ENCODE measurements at regions not wholly inside any gene's neighbourhood (a gene's known extent, or its start where the extent isn't known, plus 50 kb on each side); places are given as distances from the start of the nearest gene placed in this dataset.
A peak's percentile ranks its signal among the peaks of the same experiment; 100 is the strongest.

DNA sequence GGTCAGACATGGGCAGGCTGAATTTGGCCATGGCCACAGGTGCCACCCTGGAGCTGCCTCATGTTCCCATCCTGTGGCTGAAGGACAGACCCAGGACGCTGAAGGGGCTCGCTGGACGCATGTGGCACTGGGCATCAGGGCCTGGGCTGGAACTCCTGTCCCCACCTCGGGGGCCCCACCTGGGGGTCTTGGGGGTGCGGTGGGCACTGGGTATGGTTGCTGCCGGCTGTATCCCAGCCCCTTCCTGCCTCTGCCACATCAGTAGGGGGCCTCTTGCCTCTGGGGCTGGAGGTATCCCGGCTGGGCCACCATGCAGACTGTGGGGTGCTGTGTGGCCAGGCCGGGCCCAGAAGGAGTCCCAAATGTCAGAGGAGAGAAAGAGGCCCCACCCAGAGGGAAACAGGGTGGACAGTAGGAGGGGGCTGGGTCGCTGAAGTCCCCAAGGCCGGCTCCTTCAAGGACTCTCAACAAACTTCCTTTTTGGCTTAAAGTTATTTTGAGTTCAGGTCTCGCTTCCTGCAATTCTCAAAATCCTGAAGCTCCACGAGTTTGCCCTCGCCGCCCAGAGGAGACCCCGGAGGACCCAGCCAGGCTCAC is 78.7 kb downstream of the SIK1 start:
- no peak for DNase-seq

DNA sequence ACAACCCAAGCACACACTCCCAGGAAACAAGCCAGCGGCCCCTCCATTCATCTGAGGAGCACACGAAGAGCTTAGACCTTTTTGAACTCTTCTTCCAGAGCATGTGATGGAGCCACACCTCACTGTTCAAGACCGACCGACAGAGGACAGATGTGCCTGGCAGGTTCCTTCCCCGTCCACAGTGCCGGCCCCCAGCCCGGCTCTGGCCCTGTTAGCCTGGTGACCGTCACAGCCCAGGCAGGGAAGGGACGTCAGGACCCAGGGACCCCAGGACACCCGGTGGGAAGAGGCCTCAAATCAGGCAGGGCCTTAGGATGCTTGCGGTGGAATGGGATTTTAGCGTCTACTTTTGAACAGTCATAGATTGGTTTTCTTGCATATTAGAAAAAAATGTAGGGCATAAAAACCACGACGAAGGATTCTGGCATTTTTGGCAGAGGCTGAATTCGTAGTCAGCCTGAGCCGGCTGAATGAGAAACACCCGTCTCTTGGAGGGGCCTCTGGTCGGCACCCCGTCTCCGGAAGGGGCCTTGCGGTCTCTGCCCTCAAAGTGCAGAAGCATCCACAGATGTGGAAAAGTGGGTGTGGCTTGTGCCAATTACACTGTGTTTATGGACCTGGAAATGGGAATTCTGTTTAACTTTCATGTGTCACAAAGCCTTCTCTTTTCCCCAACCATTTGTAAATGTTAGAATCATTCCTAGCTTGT is 79.3 kb downstream of the SIK1 start:
- no peak for DNase-seq

DNA sequence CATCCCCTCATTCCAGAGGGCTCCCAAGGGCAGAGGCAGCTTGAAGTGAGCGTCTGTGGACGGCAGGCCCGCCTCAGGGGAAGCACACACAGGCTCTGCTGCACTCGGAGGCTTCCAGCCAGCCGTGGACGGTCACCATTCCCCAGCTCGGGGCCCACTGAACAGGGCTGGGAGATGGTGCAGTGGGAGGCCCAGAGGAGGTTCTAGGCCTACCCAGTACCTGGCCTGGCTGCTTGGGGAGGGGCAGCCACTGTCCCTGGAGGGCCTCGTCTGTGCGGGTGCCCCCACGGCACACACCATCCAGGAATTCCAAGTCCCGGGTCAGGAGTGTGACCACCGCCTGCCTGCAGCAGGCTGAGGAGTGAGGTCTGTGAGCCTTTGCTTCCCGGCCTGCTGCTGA is 80.4 kb downstream of the SIK1 start:
- no peak for DNase-seq

DNA sequence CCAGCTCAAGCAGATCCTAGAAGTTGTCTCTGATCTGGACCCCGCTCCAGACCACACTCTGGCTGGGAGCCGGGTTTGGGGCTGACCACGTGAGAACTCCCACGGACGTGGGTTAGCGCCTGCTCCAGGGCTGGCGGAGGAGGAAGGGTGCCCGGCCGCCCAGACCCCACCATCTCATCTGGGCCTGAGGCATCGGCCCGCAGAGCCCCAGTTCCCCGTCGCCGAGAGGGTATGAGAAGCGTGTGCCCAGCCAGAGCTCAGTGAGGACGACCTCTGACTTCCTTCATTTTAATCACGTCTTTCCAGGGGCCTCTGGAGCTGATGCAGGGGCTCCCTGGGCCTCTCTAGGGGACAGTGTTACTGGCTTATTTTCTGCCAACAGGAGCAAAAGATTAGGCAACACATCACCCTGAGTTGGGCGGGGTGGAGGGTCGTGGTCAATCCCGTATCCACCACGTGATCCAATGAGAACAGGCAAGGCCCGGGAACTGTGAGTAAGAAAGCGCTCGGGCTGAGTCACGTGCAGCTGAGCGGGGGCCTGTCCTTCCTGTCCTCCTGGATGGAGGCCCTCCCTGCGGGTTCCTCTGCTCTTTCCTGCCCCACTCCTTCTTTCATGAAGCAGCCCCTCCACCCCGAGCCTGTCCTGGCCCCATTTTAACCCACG is 81.1 kb downstream of the SIK1 start:
- DNase-seq: no peak

DNA sequence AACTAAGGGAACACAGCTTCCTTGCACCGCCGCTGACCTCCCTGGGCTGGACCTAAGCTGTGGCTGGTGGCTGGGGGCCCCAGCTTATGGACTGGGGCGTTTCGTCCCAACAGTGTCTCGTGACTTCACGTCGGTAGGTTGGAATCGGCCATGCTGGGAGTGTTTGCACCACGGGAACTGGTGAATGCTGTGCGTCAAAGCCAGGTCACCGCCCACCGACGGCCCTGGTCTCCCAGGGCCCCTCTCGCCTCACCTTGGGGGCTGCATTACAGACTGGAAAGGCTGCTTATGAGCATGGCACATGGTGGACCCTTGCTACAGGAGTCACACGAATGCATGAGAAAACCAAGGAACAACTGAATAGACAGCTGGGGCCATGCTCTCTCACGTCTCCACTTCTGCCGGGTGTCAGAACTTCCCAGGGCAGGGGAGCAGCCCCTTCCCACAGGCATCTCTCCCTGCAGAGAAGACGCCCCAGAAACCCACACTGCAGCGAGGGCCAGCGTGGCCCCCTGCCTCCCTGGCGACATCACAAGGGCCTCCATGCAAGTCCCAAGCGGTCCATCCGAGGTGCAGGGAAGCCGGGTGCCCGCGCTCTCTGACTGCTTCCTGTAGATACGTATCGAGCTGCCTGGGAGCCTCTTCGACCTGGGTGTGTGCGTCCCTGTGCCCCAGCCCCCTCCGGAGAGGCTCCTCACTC is 81.7 kb downstream of the SIK1 start:
- DNase-seq: no peak

DNA sequence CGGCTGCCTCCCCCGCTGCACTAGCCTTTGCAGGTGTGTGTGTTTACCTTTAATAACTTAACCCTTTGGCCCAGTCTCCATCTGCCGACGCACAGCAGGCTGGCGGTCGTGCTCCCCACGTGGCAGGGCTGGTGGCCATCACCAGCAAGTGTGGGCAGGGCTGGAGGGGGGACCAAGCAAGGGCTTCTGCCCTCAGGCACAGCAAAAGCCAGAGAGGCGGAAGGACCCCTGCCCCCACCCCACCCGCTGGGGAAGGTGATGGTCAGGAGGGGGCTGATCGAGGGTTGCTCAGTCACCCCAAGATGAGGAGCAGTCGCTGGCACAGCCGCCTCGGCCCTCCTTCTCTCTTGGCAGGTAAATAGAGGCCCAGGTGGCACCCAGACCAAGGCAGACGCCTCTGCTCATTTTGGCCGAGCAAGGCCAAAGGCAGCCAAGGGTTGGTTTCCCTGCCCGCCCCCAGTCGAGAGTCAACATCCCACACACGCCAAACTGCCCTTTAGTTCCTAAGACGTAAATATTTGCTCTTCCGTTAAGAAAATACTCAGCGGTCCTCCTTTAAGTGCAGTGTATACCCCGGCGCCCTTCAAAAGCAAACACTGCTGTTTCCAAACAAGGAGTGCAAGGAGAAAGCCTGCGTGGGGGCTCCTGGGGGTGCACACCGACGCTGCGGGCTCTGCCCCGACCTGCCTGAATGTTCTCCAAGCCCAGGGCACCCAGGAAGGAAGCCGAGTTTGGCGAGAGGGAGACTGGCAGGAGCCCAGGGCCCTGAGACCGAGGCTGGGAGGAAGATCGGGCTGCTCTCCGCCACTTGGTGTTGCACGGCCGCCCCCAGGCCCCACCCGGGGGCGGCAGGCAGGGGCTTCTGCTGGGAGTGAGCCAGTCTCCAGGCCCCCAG is 82.7 kb downstream of the SIK1 start:
- no peak for DNase-seq

DNA sequence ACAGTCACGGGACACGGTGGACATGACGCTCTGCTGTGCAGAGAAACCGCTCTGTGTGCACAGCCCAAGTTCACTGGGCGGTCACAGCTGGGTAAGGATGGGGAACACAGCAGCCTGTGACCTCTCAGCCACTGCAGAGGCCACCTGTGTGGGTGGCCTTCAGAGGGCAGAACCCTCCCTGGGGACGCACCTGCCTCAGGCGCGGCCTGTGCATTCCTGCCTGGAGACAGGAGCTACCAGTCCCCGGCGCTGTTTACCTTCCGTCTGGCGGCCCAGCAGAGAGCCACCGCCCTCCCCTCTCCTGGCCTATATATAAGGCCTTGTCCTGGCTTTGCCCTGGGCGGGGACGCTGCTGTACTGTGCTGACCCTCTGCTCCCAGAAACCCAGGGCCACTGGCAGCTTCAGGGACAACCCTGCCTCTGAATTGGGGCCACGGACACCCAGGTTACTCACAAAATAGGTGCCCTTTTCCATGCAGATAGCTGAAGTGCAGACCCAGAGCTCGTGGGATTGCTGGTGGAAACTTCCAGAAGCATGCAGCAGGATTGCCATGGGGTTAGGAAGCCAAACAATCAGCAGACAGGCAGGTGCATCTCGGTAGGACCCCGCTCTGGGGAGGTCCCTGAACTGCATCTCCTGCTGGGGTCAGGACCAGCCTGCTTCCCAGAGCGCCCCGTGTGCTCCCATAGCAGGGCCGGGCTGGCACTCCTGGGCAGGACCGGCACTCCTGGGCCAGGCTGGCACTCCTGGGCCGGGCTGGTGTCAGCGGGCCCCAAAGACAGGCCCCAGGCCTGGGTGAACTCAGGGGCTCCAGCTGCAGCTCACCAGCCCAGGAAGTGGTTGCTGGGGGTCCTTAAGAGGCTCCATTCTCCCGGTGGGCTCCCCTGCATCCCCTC is 83.6 kb downstream of the SIK1 start:
- peak; percentile 88 for DNase-seq

DNA sequence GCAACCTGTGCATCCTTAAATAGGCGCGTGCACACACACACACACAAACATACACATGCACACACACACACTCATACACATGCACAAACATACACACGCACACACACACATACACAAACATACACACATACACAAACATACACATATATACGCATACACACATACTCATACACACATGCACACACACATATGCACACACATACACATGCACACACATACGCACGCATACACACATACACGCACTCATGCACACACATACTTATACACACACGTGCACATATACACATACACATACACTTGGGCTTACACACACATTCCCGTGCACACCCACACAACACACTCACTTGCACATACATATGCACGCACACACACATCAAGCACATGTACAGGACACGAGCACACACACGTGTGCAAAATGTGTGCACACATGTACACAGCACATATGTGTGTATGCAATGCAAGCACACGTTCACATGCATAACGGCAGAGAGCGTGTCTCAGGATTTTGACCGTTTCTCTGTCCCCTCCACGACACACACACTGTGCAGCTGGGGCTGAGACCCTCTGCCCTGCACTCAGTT is 84.5 kb downstream of the SIK1 start:
- DNase-seq: no peak

DNA sequence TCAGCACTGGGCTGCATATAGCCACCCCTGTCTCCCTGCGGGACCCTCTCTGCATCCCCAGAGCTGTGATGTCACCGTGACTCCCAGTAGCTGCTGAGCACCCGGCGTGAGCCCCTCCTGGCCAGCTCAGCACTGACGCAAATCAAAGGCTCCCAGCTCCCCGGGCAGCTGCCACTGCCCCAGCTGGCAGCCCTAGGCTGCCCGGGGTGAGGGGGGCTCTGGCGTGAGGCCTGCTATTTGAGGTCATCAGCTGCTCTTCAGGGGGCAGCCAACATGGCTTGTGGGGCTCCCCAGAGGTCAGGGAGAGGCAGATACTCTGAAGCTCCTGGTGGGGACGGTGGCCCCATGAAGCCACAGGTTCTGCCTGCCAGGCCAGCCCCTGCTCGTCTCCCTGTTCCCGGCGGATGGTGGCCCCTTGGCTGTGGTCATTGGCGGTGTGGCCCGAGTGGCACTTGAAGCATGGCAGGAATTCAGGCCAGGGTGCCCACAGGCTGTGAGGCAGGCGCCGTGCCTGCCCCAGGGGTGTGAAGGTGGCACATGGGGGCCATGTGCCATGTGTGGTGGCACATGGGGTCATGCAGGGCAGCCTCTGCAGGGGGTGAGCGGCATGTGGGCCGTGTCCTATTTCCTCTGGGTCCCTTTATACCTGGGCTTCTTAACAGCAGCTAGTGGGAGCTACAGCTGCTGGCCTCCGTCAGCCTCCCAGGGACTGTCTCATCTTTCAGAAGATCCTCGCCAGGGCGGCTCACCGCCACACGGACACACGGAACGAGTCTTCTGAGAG is 85.4 kb downstream of the SIK1 start:
- DNase-seq: peak; percentile 58

DNA sequence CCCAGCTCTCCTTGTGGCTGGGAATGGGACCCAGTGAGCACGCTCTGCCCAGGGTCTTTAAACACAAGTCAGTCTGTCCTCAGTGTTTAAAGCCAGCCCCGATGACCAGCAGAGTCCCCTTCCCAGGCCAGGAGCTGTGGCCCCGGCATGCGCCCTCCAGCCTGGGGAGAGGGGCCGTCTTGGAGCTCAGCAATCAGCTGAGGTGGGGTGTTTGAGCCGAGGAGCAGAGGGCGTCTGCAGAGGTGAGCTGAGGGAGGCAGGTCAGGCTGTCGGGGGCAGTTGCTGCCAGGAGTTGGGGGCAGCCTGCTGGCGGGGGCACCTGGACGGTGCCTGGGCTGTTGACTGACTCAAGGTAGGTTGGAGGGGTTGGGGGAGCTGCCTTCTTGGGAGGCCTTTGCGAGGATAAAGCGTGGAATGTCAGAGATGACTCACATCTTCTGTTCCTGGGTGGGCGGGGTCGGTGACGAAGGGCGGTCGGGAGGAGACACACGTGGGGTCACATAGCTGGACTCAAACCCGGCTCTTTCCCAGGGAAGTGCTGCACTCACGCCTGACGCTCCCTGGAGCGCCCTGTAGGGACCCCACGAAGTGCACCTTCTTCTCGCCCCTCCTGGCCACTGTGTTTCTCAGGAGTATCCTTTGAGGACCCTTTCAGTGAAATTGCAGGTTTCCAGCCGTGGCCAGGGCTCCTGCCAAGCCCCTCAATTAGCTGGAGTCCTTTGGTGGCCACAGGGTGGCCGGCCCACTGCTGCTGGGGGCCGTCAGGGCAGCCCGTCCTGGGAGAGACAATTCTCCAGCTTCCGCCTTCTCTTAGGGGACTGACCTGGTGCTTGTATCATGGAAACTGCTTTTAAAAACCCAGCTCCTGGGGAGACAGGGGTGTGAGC is 86.2 kb downstream of the SIK1 start:
- DNase-seq: no peak

DNA sequence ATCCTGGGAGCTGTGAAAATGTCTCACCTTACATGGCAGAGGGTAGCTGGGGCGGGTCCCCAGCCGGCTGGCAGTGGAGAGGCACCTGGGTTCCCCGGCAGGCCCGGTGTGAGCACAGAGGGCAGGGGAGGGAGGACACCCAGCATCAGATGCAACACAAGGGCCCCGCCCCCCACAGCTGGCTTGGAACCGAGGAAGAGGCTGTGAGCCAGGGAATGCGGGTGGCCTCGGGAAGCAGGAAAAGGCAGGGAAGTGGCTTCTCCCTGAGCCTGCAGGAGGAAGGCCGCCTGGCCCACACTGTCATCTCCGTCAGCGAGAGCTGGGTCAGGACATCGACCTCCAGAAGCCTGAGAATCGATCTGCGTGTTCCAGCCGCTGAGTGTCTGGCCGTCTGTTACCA is 87.3 kb downstream of the SIK1 start:
- DNase-seq: no peak

DNA sequence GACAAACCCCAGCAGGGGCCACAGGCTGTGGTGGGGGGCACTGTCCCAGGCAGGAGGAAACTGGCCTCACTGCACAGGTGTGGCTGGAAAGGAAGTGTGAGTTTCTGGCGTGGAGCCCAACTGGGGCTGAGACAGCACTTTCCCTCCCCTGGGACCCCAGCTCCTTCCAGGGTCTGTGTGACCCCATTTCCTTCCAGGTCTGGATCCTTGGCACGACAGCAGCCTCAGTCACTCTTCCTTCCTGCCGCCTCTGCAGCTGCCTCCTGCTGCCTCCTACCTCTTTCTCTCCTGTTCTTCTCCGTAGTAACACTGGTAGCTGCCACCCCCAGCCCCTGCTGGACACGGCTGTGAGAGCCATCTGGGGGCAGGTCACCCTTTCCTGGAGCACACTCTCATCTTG is 88.0 kb downstream of the SIK1 start:
- no peak for DNase-seq

DNA sequence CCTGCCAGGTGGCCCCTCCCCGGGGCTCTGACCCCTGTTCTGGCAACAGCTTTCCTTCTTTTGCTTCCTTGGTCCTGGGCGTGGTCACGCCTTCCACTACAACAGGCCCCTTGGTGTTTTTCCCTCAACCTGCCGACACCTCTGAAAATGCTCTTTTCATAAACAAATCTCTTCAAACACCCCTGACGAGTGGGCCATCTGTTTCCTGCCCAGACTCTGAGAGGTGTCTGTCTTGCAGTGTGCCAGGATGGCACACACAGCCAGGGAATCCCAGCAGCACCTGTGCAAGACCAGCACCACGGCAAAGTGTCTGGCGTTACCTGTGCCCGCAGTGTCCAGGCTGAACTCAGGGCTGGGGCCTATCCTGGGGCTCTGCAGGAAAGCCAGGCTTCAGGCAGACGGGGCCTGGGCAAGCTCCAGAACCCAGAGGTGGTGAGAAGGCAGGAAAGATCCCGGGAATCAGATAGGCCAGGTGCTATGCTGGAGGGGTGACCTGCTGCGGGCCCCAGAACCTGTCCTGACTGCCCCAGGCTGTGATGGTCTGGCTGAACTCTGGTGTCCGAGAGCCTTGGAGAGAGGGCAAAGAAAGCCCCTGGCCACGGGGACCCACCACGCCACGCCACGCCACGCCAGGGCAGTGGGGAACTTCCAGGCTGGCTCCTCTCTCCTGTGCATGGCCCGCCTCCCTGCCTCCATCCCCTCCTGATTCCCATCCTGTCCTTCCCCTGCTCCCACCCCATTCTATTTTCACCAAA is 88.9 kb downstream of the SIK1 start:
- DNase-seq: no peak

DNA sequence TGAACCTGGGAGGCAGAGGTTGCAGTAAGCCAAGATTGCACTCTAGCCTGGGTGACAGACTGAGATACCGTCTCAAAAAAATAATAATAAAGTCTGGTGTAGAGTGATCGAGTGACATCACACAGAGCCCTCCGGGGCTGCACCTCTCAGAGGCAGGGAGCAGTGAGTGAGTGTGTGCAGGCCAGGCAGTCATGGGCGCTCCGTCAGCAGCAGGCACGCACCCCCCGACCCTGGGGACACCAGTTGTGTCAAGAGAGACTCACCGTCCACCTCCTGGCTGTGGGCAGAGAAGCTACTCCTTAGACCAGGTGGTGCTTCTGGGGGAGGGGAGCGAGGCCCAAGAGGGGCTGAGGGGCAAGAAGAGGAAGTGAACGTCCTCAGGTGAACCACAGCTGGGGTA is 91.8 kb downstream of the SIK1 start:
- no peak for DNase-seq

DNA sequence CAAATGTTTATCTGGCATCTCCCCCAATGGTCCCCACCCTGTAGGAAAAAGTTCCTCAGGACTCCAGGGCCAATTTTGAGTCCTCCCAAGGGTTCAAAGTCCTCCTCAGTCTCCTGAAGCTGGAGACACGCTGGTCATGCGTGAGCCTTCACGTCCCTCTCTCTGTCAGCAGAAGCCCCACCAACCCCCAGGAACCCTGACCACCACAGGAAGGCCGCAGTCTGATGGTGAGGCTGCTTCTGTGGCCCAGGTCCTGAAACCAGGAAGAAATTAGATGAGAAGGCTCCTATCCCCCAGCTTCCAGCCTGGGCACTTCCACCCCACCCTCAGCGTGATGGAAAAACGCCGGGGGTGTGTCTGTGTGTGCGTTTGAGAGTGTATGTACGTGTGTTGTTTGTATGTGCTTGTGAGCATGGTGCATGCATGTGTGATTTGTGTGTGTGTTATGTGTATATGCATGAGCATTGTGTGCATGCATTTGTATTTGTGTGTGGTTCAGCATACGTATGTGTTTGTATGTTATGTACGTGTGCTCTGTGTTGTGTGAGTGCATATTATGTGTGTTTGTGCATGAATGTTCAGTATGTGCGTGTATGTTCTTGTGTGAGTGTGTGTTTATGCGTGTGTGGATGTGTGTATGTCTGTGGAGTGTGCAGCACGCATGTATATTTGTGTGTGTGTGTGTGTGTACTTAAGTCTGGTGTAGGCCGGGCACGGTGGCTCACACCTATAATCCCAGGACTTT is 92.5 kb downstream of the SIK1 start:
- no peak for DNase-seq

DNA sequence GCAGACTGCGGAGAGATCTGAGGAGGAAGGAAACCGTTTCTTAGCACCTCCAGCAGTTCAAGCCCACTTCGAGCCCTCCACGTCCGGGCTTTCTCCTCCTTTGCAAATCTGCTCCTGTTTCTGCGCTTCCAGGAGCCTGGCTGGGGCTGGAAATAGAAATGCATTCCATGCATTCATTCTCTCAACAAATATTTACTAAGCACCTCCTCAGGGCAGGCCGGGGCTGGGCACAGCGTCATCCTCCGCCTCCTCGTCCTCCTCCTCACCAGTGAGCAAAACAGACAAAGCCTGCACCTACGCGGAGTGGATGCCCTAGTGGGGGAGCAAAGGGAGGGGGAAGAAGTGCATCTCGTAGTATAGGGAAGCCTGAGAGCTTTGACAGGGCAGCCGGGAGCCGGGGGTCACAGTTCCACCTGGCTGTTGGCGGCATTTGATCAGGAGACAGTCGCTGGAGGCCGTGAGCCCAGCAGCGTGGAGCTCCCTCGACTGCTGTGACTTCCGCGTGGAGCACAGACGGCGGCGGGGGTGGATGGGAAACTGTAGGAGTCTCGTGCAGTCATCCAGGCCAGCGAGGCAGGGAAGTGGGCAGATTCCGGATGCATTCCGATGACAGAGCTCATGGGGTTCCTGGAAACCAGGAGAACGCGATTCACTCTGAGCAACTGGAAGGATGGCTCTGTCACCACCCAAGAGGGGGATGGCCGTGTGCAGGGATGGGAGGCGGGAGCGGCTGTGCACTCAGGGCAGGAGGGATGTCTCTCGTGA is 93.5 kb downstream of the SIK1 start:
- no peak for DNase-seq

DNA sequence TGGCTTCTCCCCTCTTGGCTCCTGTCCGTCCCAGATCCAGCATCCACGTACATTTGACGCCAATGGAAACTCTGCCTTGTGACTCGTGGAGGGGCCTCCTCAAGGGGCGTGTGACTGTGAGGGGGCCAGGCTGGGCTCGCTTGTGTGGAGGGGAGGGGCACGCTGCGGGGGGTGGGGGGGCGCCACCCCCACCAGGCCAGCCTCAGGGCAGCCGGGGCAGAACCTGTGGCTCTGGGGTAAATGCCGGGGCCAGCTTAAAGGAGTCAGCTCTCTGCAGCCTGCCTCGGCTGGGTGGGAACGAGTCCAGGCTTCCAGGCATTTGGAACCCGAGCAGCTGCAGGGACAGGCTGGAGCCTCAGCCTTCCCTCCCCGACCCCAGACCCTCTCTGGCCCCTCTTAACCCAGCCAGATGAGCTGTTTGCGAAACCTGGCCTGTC is 94.1 kb downstream of the SIK1 start:
- no peak for DNase-seq
